SK-N-SH (cell line): ENCODE measurements at regions not wholly inside any gene's neighbourhood (a gene's known extent, or its start where the extent isn't known, plus 50 kb on each side); places are given as distances from the start of the nearest gene placed in this dataset.

ENCODE experiments used
- CTCF ChIA-PET: fragments of 300-600, 350-600 bp; formaldehyde crosslinking; extraction: SDS; loops from one replicate; lab custom pipeline; 2021; lab: Yijun Ruan, JAX
- POLR2A ChIA-PET: fragments of 350-600 bp; sonication (Branson Sonifier 250); formaldehyde crosslinking; extraction: SDS; loops from one replicate; lab custom pipeline; 2020; ENCODE audit warnings: antibody characterized with exemption, inconsistent platforms; lab: Yijun Ruan, JAX
- DNase-seq: peaks from one replicate; pipeline ENCODE4 v3.0.0; 2012
- H2AFZ ChIP-seq: fragments of 200-600 bp; sonication (generic); 2 replicates; pipeline ENCODE4 v1.8.1; 2016; ENCODE audit warnings: antibody characterized with exemption, mild to moderate bottlenecking, low read depth
- H3F3A ChIP-seq: fragments of 200-600 bp; sonication (generic); replicated peaks from 2 replicates; pipeline ENCODE3; 2016; ENCODE audit warnings: antibody characterized with exemption, mild to moderate bottlenecking; ENCODE audit not compliant: insufficient read depth
- H3K27ac ChIP-seq, 2 experiments: fragments of 200-500 bp in 1 of 2; fragments of 200-600 bp in 1 of 2; sonication (Bioruptor generic) in 1 of 2; sonication (generic), shearing (Covaris generic) in 1 of 2; 2 replicates each; pipeline versions ENCODE4 v1.5.1 to v1.6.1; 2014 to 2016; ENCODE audit warnings: low read depth in 2 of 2, inconsistent platforms in 1 of 2, low read length in 1 of 2, mild to moderate bottlenecking in 1 of 2, mixed read lengths in 1 of 2
- H3K27me3 ChIP-seq: fragments of 200-600 bp; sonication (generic), shearing (Covaris generic); 2 replicates; pipeline ENCODE4 v1.6.1; 2016; ENCODE audit warnings: mixed run types; ENCODE audit not compliant: insufficient read depth
- H3K36me3 ChIP-seq, 2 experiments: fragments of 200-500 bp in 1 of 2; fragments of 200-600 bp in 1 of 2; sonication (Bioruptor generic) in 1 of 2; sonication (generic) in 1 of 2; replicated peaks in 1 of 2; 2 replicates each; pipeline versions ENCODE3 to v1.5.1; 2014 to 2016; ENCODE audit warnings: low read length in 1 of 2, mild to moderate bottlenecking in 1 of 2; ENCODE audit not compliant: insufficient read depth in 2 of 2, control insufficient read depth in 1 of 2
- H3K4me1 ChIP-seq, 2 experiments: fragments of 200-500 bp in 1 of 2; fragments of 200-600 bp in 1 of 2; sonication (Bioruptor generic) in 1 of 2; sonication (generic), shearing (Covaris generic) in 1 of 2; 2 replicates each; pipeline versions ENCODE4 v1.5.1 to v1.6.1; 2014 to 2016; ENCODE audit warnings: low read depth in 1 of 2, low read length in 1 of 2, mixed run types in 1 of 2; ENCODE audit not compliant: insufficient read depth in 2 of 2, control insufficient read depth in 1 of 2
- H3K4me2 ChIP-seq: fragments of 200-600 bp; sonication (generic), shearing (Covaris generic); 2 replicates; pipeline ENCODE4 v1.6.1; 2017; ENCODE audit warnings: mixed run types
- H3K4me3 ChIP-seq, 2 experiments: fragments of 200-500 bp in 1 of 2; fragments of 200-600 bp in 1 of 2; sonication (Bioruptor generic) in 1 of 2; sonication (generic), shearing (Covaris generic) in 1 of 2; 2 replicates each; pipeline versions ENCODE4 v1.5.1 to v1.8.1; 2014 to 2016; ENCODE audit warnings: low read depth in 2 of 2, inconsistent platforms in 1 of 2, low read length in 1 of 2, mild to moderate bottlenecking in 1 of 2, mixed read lengths in 1 of 2, moderate library complexity in 1 of 2
- H3K79me2 ChIP-seq: fragments of 200-600 bp; sonication (generic); 2 replicates; pipeline ENCODE4 v1.8.1; 2017; ENCODE audit warnings: mild to moderate bottlenecking; ENCODE audit not compliant: insufficient read depth
- H3K9ac ChIP-seq: fragments of 200-600 bp; sonication (generic); 2 replicates; pipeline ENCODE4 v1.6.1; 2017; ENCODE audit warnings: mixed run types
- H3K9me2 ChIP-seq: fragments of 200-600 bp; sonication (generic); 2 replicates; pipeline ENCODE4 v1.6.1; 2017; ENCODE audit warnings: mixed run types
- H3K9me3 ChIP-seq: fragments of 200-600 bp; sonication (generic); 2 replicates; pipeline ENCODE4 v1.6.1; 2017; ENCODE audit warnings: mixed run types, mild to moderate bottlenecking, moderate library complexity
- H4K20me1 ChIP-seq: fragments of 200-600 bp; sonication (generic); 2 replicates; pipeline ENCODE4 v1.6.1; 2017; ENCODE audit warnings: mild to moderate bottlenecking, mixed run types; ENCODE audit not compliant: insufficient read depth
- CTCF ChIP-seq: fragments of 200-600 bp; sonication (generic); IDR thresholded peaks from 2 replicates; pipeline ENCODE4 v1.6.1; 2017; ENCODE audit warnings: antibody characterized with exemption, mild to moderate bottlenecking, moderate library complexity
- ELF1 ChIP-seq: IDR thresholded peaks from 2 replicates; pipeline ENCODE4 v1.4.0; 2012
- EZH2phosphoT487 ChIP-seq: fragments of 200-600 bp; sonication (generic); IDR thresholded peaks from 2 replicates; pipeline ENCODE4 v1.6.1; 2017; ENCODE audit warnings: low read depth, mixed run types, mild to moderate bottlenecking, antibody characterized with exemption, moderate library complexity, borderline replicate concordance
- FOSL2 ChIP-seq: IDR thresholded peaks from 2 replicates; pipeline ENCODE4 v1.4.0; 2012; ENCODE audit warnings: low read depth, mild to moderate bottlenecking, moderate library complexity, borderline replicate concordance
- FOXJ3 ChIP-seq: sonication (generic); formaldehyde crosslinking; IDR thresholded peaks from 2 replicates; pipeline ENCODE4 v1.5.1; 2020; ENCODE audit warnings: mild to moderate bottlenecking, missing genetic modification reagents
- IRF3 ChIP-seq: fragments of 150-350 bp; IDR thresholded peaks from 2 replicates; pipeline ENCODE4 v1.6.1; 2016; ENCODE audit warnings: mild to moderate bottlenecking, low read depth, low read length
- MAX ChIP-seq: IDR thresholded peaks from 2 replicates; pipeline ENCODE4 v1.4.0; 2012; ENCODE audit warnings: low read depth
- NFIC ChIP-seq: IDR thresholded peaks from 2 replicates; pipeline ENCODE4 v1.4.0; 2012; ENCODE audit warnings: borderline replicate concordance
- PBX3 ChIP-seq: IDR thresholded peaks from 2 replicates; pipeline ENCODE4; 2012
- POLR2AphosphoS5 ChIP-seq: IDR thresholded peaks from 2 replicates; pipeline ENCODE4 v1.6.1; 2012; ENCODE audit warnings: low read depth, low read length
- RAD21 ChIP-seq: IDR thresholded peaks from 2 replicates; pipeline ENCODE4 v1.6.1; 2012; ENCODE audit warnings: mild to moderate bottlenecking, low read length
- RXRA ChIP-seq: IDR thresholded peaks from 2 replicates; pipeline ENCODE4 v1.4.0; 2012; ENCODE audit warnings: low read depth, mild to moderate bottlenecking, borderline replicate concordance
- SIN3A ChIP-seq: IDR thresholded peaks from 2 replicates; pipeline ENCODE4 v1.6.1; 2012; ENCODE audit warnings: low read depth, mild to moderate bottlenecking, low read length, moderate library complexity, borderline replicate concordance
- TCF12 ChIP-seq: IDR thresholded peaks from 2 replicates; pipeline ENCODE4 v1.4.0; 2012
- USF1 ChIP-seq: IDR thresholded peaks from 2 replicates; pipeline ENCODE4 v1.4.0; 2012; ENCODE audit warnings: low read depth, borderline replicate concordance
- USF2 ChIP-seq: fragments of 150-350 bp; IDR thresholded peaks from 2 replicates; pipeline ENCODE4 v1.6.1; 2017; ENCODE audit warnings: antibody characterized with exemption, low read length, low read depth, borderline replicate concordance
- YY1 ChIP-seq: IDR thresholded peaks from 2 replicates; pipeline ENCODE4 v1.4.0; 2012; ENCODE audit warnings: low read depth, mild to moderate bottlenecking
- ZBTB33 ChIP-seq: IDR thresholded peaks from 2 replicates; pipeline ENCODE4 v1.4.0; 2012; ENCODE audit warnings: low read depth, borderline replicate concordance

GRCh38 chr1:200332716-200333115 lies 77.1 kb downstream of the ZNF281 start:
- Histone ChIP-seq H3K36me3 (no peaks in the 10 kb centered on the region), H4K20me1 (no peaks in the 10 kb centered on the region), H3K4me2 (no peak overlapping the region), H3K79me2 (no peaks in the 10 kb centered on the region), H3K4me3 (no peak overlapping the region), H2AFZ (no peak overlapping the region), H3K4me1 (peaks cover 0 to 5% of the 10 kb centered on the region in 2 experiments; a peak in 2 of 4 replicates), H3K9ac (no peak overlapping the region), H3F3A (peaks cover 6% of the 10 kb centered on the region), H3K27ac (no peak overlapping the region), H3K27me3 (no peaks in the 10 kb centered on the region), H3K9me3 (no peaks in the 10 kb centered on the region), H3K9me2 (no peaks in the 10 kb centered on the region)
- DNase-seq, result no peak
- CTCF ChIA-PET, result no interaction called here
- POLR2A ChIA-PET, result no interaction called here
- TF ChIP-seq POLR2AphosphoS5, result no peak
- no peak for TF ChIP-seq FOSL2
- no peak for TF ChIP-seq RAD21
- TF ChIP-seq RXRA, result no peak
- TF ChIP-seq TCF12, result no peak
- no peak for TF ChIP-seq USF1
- no peak for TF ChIP-seq NFIC
- TF ChIP-seq YY1, result no peak
- no peak for TF ChIP-seq ELF1
- no peak for TF ChIP-seq SIN3A
- no peak for TF ChIP-seq USF2
- TF ChIP-seq EZH2phosphoT487, result no peak
- TF ChIP-seq PBX3, result no peak; the same call in 1 of the 2 replicates
- no peak for TF ChIP-seq CTCF
- TF ChIP-seq MAX, result no peak
- no peak for TF ChIP-seq ZBTB33
- TF ChIP-seq FOXJ3 (CRISPR knock-in tag), result no peak
- TF ChIP-seq IRF3, result no peak
